Mucosa of stomach (tissue), 1 donor: ENCODE measurements at regions not wholly inside any gene's neighbourhood (a gene's known extent, or its start where the extent isn't known, plus 50 kb on each side); places are given as distances from the start of the nearest gene placed in this dataset.
"Not testable (repeated sequence)": the region's sequence is repeated elsewhere in the genome, so short reads cannot be mapped to it uniquely, and the experiment has no call there.

Experiments
- H3K27me3 ChIP-seq: one replicate; pipeline ENCODE4 v1.7.0; 2013; ENCODE audit warnings: mild to moderate bottlenecking, low read length; ENCODE audit not compliant: control insufficient read depth, insufficient read depth
- H3K36me3 ChIP-seq: one replicate; pipeline ENCODE4 v1.7.0; 2013; ENCODE audit warnings: low read length; ENCODE audit not compliant: control insufficient read depth, insufficient read depth
- H3K4me1 ChIP-seq: one replicate; pipeline ENCODE4 v1.7.0; 2013; ENCODE audit warnings: mild to moderate bottlenecking, low read length; ENCODE audit not compliant: control insufficient read depth, insufficient read depth
- H3K4me3 ChIP-seq: one replicate; pipeline ENCODE4 v1.7.0; 2013; ENCODE audit warnings: low read length
- H3K9ac ChIP-seq: one replicate; pipeline ENCODE4 v1.7.0; 2013; ENCODE audit warnings: mild to moderate bottlenecking, low read length, moderate library complexity
- H3K9me3 ChIP-seq: one replicate; pipeline ENCODE4 v1.7.0; 2013; ENCODE audit warnings: mild to moderate bottlenecking, low read length, moderate library complexity; ENCODE audit not compliant: control insufficient read depth
- donor health status: Pancreatic carcinoma.

DNA sequence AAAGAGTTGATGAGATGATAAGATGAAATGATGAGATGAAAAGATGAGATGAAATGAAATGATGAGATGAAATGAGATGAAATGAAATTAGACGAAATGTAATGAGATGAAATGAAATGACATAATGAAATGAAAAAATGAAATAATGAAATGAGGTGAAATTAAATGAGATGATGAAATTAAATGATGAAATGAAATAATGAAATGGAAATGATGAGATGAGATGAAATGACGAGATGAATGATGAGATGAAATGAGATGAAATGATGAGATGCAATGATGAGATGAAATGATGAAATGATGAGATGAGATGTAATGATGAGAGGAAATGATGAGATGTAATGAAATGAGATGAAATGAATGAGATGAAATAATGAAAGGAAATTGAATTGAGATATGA is 339.3 kb upstream of the PLGLB1 start:
- not testable (repeated sequence) for H3K27me3 ChIP-seq, H3K9ac ChIP-seq, H3K36me3 ChIP-seq, H3K9me3 ChIP-seq, H3K4me1 ChIP-seq, H3K4me3 ChIP-seq

DNA sequence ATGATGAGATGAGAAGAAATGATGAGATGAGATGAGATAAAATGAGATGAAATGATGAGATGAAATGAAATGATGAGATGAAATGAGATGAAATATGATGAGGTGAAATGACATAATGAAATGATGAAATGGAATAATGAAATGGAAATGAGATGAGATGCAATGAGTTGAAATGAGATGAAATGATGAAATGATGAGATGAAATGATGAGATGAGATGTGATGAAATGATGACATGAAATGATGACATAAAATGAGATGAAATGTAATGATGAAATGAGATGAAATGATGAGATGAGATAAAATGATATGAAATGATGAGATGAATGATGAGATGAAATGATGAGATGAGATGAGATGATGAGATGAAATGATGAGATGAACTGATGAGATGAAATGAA is 340.2 kb upstream of the PLGLB1 start:
- H3K4me1 ChIP-seq, H3K9ac ChIP-seq, H3K4me3 ChIP-seq, H3K36me3 ChIP-seq, H3K27me3 ChIP-seq, H3K9me3 ChIP-seq: not testable (repeated sequence)

DNA sequence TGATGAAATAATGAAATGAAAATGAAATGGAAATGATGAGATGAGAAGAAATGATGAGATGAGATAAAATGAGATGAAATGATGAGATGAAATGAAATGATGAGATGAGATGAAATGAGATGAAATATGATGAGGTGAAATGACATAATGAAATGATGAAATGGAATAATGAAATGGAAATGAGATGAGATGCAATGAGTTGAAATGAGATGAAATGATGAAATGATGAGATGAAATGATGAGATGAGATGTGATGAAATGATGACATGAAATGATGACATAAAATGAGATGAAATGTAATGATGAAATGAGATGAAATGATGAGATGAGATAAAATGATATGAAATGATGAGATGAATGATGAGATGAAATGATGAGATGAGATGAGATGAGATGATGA is 342.7 kb upstream of the PLGLB1 start:
- H3K4me3 ChIP-seq, H3K9ac ChIP-seq, H3K27me3 ChIP-seq, H3K9me3 ChIP-seq, H3K4me1 ChIP-seq, H3K36me3 ChIP-seq: not testable (repeated sequence)

DNA sequence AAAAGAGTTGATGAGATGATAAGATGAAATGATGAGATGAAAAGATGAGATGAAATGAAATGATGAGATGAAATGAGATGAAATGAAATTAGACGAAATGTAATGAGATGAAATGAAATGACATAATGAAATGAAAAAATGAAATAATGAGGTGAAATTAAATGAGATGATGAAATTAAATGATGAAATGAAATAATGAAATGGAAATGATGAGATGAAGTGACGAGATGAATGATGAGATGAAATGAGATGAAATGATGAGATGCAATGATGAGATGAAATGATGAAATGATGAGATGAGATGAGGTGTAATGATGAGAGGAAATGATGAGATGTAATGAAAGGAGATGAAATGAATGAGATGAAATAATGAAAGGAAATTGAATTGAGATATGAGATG is 343.4 kb upstream of the PLGLB1 start:
- H3K27me3 ChIP-seq, H3K9me3 ChIP-seq, H3K4me3 ChIP-seq, H3K9ac ChIP-seq, H3K36me3 ChIP-seq, H3K4me1 ChIP-seq: not testable (repeated sequence)

DNA sequence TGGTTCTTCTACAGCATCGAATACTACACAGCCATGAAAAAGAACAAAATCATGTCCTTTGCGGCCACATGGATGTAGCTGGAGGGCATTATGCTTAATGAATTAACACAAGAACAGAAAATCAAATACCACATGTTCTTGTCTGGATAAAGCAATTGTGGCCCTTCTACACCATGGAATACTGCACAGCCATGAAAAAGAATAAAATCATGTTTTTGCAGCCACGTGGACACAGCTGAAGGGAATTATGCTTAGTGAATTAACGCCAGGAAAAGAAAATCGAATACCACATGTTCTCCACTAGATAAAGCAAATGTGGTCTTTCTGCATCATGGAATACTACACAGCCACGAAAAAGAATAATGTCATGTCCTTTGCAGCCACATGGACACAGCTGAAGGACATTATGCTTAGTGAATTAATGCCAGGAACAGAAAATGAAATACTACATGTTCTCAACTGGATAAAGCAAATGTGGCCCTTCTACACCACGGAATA is 361.8 kb upstream of the PLGLB2 start:
- H3K9ac ChIP-seq, H3K9me3 ChIP-seq, H3K4me1 ChIP-seq, H3K36me3 ChIP-seq, H3K4me3 ChIP-seq, H3K27me3 ChIP-seq: not testable (repeated sequence)

DNA sequence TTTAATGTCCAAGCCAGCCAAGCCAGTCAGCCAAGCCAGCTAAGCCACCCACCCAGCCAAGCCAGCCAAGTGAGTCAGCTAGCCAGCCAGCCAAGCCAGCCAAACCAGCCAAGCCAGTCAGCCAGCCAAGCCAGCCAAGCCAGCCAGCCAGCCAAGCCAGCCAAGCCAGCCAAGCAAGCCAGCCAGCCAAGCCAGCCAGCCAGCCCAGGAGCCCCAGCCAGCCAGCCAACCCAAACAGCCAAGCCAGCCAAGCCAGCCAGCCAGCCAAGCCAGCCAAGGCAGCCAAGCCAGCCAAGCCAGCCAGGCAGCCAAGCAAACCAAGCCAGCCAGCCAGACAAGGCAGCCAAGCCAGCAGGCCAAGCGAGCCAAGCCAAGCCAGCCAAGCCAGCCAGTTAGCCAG is 352.1 kb upstream of the PLGLB2 start:
- not testable (repeated sequence) for H3K4me1 ChIP-seq, H3K36me3 ChIP-seq, H3K4me3 ChIP-seq, H3K9ac ChIP-seq, H3K27me3 ChIP-seq, H3K9me3 ChIP-seq

DNA sequence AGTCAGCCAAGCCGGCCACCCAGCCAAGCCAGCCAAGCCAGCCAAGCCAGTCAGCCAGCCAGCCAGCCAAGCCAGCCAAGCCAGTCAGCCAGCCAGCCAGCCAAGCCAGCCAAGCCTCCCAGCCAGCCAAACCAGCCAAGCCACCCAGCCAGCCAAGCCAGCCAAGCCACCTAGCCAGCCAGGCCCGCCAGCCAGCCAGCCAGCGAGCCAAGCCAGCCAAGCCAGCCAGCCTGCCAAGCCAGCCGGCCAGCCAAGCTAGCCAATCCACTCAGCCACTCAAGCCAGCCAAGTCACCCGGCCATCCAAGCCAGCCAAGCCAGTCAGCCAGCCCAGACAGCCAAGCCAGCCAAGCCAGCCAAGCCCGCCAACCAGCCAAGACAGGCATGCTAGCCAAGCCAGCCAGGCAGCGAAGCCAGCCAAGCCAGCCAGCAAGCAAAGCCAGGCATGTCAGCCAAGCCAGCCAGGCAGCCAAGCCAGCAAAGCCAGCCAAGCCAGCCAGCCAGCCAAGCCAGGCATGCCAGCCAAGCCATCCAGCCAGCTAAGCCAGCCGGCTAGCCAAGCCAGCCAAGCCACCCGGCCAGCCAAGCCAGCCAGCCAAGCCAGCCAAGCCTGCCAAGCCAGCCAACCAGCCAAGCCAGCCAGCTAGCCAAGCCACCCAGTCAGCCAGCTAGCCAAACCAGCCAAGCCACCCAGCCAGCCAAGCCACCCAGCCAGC is 351.2 kb upstream of the PLGLB2 start:
- H3K36me3 ChIP-seq, H3K9me3 ChIP-seq, H3K27me3 ChIP-seq, H3K9ac ChIP-seq, H3K4me1 ChIP-seq, H3K4me3 ChIP-seq: not testable (repeated sequence)

DNA sequence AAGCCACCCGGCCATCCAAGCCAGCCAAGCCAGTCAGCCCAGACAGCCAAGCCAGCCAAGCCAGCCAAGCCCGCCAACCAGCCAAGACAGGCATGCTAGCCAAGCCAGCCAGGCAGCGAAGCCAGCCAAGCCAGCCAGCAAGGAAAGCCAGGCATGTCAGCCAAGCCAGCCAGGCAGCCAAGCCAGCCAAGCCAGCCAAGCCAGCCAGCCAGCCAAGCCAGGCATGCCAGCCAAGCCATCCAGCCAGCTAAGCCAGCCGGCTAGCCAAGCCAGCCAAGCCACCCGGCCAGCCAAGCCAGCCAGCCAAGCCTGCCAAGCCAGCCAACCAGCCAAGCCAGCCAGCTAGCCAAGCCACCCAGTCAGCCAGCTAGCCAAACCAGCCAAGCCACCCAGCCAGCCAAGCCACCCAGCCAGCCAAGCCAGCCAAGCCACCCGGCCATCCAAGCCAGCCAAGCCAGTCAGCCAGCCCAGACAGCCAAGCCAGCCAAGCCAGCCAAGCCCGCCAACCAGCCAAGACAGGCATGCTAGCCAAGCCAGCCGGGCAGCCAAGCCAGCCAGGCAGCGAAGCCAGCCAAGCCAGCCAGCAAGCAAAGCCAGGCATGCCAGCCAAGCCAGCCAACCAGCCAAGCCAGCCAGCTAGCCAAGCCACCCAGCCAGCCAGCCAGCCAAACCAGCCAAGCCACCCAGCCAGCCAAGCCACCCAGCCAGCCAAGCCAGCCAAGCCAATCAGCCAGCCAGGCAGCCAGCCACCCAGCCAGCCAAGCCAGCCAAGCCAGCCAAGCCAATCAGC is 350.4 kb upstream of the PLGLB2 start:
- not testable (repeated sequence) for H3K9ac ChIP-seq, H3K27me3 ChIP-seq, H3K4me3 ChIP-seq, H3K4me1 ChIP-seq, H3K36me3 ChIP-seq, H3K9me3 ChIP-seq

DNA sequence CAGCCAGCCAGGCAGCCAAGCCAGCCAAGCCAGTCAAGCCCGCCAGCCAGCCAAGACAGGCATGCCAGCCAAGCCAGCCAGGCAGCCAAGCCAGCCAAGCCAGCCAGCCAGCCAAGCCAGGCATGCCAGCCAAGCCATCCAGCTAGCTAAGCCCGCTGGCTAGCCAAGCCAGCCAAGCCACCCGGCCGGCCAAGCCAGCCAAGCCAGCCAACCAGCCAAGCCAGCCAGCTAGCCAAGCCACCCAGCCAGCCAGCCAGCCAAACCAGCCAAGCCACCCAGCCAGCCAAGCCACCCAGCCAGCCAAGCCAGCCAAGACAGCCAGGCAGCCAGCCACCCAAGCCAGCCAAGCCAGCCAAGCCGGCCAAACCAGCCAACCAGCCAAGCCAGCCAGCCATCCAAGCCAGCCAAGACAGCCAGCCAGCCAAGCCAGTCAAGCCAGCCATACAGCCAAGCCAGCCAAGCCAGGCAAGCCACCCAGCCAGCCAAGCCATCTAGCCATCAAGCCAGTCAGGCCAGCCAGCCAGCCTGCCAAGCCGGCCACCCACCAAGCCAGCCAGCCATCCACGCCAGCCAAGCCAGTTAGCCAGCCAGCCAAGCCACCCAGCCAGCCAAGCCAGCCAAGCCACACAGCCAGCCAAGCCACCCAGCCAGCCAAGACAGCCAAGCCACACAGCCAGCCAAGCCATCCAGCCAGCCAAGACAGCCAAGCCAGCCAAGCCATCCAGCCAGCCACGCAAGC is 349.2 kb upstream of the PLGLB2 start:
- not testable (repeated sequence) for H3K4me3 ChIP-seq, H3K9me3 ChIP-seq, H3K27me3 ChIP-seq, H3K36me3 ChIP-seq, H3K9ac ChIP-seq, H3K4me1 ChIP-seq

DNA sequence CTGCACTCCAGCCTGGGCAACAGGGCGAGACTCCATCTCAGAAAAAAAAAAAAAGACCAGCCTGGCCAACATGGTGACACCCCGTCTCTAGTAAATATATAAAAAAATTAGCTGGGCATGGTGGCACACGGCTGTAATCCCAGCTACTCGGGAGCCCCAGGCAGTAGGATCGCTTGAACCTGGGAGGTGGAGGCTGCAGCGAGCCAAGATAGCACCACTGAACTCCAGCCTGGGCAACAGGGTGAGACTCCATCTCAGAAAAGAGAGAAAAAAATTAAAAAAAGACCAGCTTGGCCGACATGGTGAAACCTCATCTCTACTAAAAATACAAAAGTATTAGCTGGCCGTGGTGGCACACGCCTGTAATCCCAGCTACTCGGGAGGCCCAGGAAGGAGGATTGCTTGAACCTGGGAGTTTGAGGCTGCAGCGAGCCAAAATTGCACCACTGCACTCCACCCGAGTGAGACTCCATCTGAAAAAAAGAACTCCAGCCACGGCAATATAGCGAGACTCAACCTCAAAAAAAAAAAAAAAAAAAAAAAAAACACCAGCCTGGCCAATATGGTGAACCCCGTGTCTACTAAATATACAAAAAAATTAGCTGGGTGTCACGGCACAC is 346.1 kb upstream of the PLGLB2 start:
- Histone ChIP-seq H3K4me3 (no peak overlapping the region), H3K9me3 (no peaks in the 10 kb centered on the region), H3K9ac (no peak overlapping the region), H3K4me1 (no peaks in the 10 kb centered on the region), H3K27me3 (no peaks in the 10 kb centered on the region), H3K36me3 (no peaks in the 10 kb centered on the region)

DNA sequence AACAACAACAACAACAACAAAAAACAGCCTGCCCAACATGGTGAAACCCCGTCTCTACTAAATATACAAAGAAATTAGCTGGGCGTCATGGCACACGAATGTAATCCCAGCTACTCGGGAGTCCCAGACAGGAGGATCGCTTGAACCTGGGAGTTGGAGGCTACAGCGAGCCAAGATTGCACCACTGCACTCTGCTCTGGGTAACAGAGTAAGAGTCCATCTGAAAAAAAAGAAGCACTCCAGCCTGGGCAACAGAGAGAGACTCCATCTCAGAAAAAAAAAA is 344.1 kb upstream of the PLGLB2 start:
- no peak overlapping the region for H3K4me3 ChIP-seq
- H3K9ac ChIP-seq, result no peak overlapping the region
- H3K27me3 ChIP-seq, result no peaks in the 10 kb centered on the region
- no peaks in the 10 kb centered on the region for H3K9me3 ChIP-seq
- H3K4me1 ChIP-seq, result no peaks in the 10 kb centered on the region
- no peaks in the 10 kb centered on the region for H3K36me3 ChIP-seq
